Epithelial cell of esophagus (primary cell): ENCODE measurements at regions not wholly inside any gene's neighbourhood (a gene's known extent, or its start where the extent isn't known, plus 50 kb on each side); places are given as distances from the start of the nearest gene placed in this dataset.

Experiments used
- DNase-seq: peaks from one replicate; pipeline ENCODE4 v3.0.0; 2010; ENCODE audit warnings: low read depth
- H3K4me3 ChIP-seq: 2 replicates; pipeline ENCODE4 v1.5.1; 2011; ENCODE audit warnings: mild to moderate bottlenecking, low read length, control low read depth
- CTCF ChIP-seq: IDR thresholded peaks from 2 replicates; pipeline ENCODE4 v1.5.1; 2011; ENCODE audit warnings: low read depth, mild to moderate bottlenecking, low read length, control low read depth, inconsistent platforms; ENCODE audit not compliant: insufficient read depth; ENCODE audit errors: missing control alignments

DNA sequence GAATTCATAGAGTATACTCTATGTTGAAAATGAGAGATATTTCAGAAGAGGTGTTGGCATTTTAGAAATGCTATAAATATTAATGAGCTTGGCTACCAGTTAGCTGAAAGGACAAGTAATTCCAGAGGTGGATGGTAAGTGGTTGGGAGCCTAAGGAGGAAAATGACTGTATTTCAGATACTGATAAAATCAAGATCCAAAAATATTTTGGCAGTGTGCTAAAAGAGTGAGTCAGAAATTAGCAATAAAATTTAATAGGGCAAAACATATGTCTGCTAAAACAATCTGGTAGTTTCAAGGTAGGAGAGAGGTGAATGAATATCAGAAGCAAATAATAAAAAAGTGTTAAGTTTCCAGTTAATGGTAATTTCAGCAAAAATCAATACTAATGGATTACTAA, 1287.9 kb downstream of the CDH8 start:
- H3K4me3 ChIP-seq, result no peak overlapping the region
- TF ChIP-seq CTCF, result no peak
- DNase-seq, result no peak

GRCh38 chr16:60744198-60744597, 1292.0 kb downstream of the CDH8 start:
- H3K4me3 ChIP-seq, result no peak overlapping the region
- no peak for TF ChIP-seq CTCF
- DNase-seq, result no peak

- no peak overlapping the region for H3K4me3 ChIP-seq
- no peak for DNase-seq
- no peak for TF ChIP-seq CTCF
Measured at GRCh38 chr16:60741810-60742209, 1294.4 kb downstream of the CDH8 start.

DNA sequence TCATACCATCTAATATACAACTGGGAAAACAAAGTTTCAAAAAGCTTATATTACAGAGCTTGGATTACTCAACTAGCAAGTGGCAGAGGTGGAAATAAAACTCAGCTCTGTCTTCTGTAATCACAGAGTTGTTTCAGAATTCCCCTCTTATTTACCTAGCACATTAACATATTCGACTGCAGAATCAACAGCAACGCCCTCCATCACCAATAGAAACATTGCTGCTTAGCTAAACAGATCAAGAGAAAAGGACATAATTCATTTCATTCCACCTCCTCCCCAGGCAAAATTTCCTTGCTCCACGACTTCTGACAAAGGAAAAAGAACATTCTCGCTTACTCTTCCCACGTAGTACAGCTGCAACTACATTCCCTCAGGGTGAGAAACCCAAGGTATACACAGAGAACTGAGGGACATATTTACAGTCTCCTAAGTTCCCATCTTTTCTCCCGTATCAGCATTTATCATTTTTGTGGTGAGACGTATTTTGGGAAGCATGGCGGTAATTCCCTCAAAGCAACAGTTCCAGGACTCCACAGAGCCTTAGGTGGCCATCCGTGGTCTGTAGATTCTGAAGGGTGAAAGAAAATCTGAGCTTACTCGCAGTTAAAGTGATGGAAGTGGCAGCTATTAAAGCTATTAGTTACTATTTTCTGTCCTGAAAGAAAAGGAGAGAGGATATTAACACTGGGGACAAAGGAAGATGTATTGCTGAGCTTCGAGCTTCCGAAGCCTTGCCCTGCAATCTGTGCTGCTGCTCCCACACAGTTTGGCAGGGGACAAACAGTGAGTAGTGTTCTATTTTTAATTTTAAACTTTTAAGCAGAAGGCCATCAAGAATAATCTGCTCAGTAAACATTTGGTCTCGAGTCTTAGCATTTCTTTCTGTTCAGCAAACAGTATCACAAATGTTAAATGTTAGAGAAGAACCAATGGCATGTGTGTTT, 1296.2 kb downstream of the CDH8 start:
- no peak overlapping the region for H3K4me3 ChIP-seq
- no peak for TF ChIP-seq CTCF
- no peak for DNase-seq

- DNase-seq, result no peak
- H3K4me3 ChIP-seq, result no peak overlapping the region
- no peak for TF ChIP-seq CTCF
Measured at GRCh38 chr16:60731329-60732050, 1304.7 kb downstream of the CDH8 start.

- no peak for TF ChIP-seq CTCF
- H3K4me3 ChIP-seq, result no peak overlapping the region
- no peak for DNase-seq
Measured at GRCh38 chr16:60729051-60729450, 1307.2 kb downstream of the CDH8 start.
